NCI-H1930 (cell line): ENCODE measurements at regions not wholly inside any gene's neighbourhood (a gene's known extent, or its start where the extent isn't known, plus 50 kb on each side); places are given as distances from the start of the nearest gene placed in this dataset.

Experiments used
- DNase-seq, 2 experiments: peaks; one replicate each; lab custom pipeline; 2025; lab: John Stamatoyannopoulos, UW

- no peak for DNase-seq
These were observed 206.4 kb upstream of the IL12B start for GRCh38 chr5:159536646-159537045.

- no peak for DNase-seq
These were observed 209.4 kb upstream of the IL12B start for GRCh38 chr5:159539678-159540077.

- no peak for DNase-seq
These were observed 213.0 kb upstream of the IL12B start for GRCh38 chr5:159543326-159543725.

- DNase-seq, result no peak
These were observed 214.9 kb upstream of the IL12B start for GRCh38 chr5:159545156-159545555.

- no peak for DNase-seq
These were observed 217.3 kb upstream of the IL12B start for GRCh38 chr5:159547466-159548195.

GRCh38 chr5:159548517-159548916 is 218.2 kb upstream of the IL12B start:
- DNase-seq, result no peak

- no peak for DNase-seq
These were observed 218.8 kb upstream of the IL12B start for GRCh38 chr5:159549046-159549445.

GRCh38 chr5:159550951-159551350 is 220.7 kb upstream of the IL12B start:
- no peak for DNase-seq

GRCh38 chr5:159552751-159553150 is 222.5 kb upstream of the IL12B start:
- DNase-seq, result no peak

- DNase-seq, result no peak
These were observed 223.5 kb upstream of the IL12B start for GRCh38 chr5:159553792-159554191.

GRCh38 chr5:159555084-159555483 is 224.8 kb upstream of the IL12B start:
- DNase-seq, result no peak

GRCh38 chr5:159559337-159559736 is 229.1 kb upstream of the IL12B start:
- DNase-seq, result no peak

GRCh38 chr5:159560088-159560487 is 229.8 kb upstream of the IL12B start:
- DNase-seq, result no peak

GRCh38 chr5:159564031-159564430 is 233.7 kb upstream of the IL12B start:
- DNase-seq, result no peak

- DNase-seq, result no peak
These were observed 236.5 kb upstream of the IL12B start for GRCh38 chr5:159566832-159567231.

GRCh38 chr5:159567461-159567860 is 237.2 kb upstream of the IL12B start:
- no peak for DNase-seq

- DNase-seq, result peak; percentile 76
These were observed 241.4 kb upstream of the IL12B start for GRCh38 chr5:159571501-159572244.

GRCh38 chr5:159576902-159577301 is 246.6 kb upstream of the IL12B start:
- no peak for DNase-seq

GRCh38 chr5:159581502-159582249 is 251.4 kb upstream of the IL12B start:
- no peak for DNase-seq

- DNase-seq, result no peak
These were observed 252.7 kb upstream of the IL12B start for GRCh38 chr5:159582756-159583541.

- no peak for DNase-seq
These were observed 256.6 kb upstream of the IL12B start for GRCh38 chr5:159586921-159587320.

GRCh38 chr5:159588941-159589340 is 258.7 kb upstream of the IL12B start:
- no peak for DNase-seq
